GM19240 (cell line): ENCODE measurements at regions not wholly inside any gene's neighbourhood (a gene's known extent, or its start where the extent isn't known, plus 50 kb on each side); places are given as distances from the start of the nearest gene placed in this dataset.

Experiments
- DNase-seq: peaks from one replicate; pipeline ENCODE4 v3.0.0; 2011; ENCODE audit warnings: low spot score; ENCODE audit not compliant: insufficient read length

DNA sequence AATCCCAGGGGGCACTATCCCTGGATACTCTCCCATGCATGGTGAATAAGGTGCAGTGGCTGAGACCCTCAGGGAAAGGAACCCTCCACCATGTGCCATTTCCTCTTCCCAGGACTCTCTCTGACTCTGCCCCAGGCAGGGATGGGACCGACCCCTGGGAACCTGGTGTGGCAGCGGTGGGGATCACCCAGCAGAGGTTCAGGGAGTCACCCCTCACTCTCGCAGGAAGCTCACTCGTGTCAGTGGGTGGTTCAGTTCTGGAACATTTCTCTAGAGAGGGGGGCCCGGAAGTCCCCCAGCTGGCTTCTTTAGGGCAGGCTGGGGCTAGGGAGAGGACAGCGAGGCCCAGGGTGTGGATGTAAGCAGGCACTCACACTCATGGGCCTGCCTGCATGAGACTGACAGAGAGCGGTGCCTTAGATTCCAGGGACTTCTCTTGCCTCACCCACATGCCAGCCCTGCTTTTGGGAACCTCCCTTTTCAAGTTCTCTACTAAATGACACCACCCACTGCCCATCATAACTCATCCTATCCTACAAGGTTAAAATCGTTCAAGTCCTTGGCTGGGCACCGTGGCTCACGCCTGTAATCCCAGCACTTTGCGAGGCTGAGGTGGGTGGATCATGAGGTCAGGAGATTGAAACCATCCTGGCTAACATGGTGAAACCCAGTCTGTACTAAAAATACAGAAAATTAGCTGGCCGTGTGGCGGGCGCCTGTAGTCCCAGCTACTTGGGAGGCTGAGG is 109.7 kb upstream of the SDK2 start:
- DNase-seq = no peak

DNA sequence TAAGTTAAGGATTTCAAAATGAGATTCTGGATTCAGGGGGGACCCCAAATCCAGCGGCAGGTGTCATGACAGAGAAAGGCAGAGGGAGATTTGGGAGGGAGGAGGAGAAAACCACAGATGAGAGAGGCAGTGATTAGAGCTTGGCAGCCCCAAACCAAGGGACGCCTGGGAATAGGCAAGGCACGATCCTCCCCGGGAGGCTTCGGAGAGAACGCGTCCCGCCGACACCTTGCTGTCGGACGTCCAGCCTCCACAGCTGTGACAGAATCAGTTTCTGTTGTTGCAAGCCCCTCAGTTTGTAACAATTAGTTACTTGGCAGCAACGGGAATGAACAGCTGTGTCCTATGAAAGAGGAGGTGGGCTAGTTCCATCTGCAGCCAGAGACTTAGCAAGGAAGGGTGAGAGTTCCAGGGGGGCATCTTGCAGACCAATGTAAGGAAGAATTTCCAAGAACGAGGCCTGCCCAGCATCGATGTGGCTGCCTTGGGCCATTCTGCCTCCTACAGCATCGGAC is 110.7 kb upstream of the SDK2 start:
- no peak for DNase-seq

DNA sequence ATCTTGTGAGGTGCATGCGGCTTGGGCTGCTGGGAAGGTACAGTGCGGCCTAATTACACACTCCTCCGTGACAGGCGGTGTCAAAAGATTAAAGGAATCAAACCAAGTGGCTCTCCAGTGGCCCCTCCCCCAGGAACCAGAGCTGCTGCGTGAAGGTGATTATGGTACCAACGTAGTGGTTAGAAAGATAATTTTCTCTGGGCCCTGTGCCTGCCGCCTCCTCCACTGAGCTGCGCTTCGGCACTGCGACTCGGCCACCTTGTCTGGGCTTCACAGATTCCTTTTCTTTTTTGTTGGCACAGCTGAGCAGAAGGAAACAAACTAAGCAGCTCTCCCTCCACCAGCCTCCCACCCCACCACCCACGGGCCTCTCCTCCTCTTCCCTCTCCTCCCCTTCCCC is 113.2 kb upstream of the SDK2 start:
- no peak for DNase-seq

DNA sequence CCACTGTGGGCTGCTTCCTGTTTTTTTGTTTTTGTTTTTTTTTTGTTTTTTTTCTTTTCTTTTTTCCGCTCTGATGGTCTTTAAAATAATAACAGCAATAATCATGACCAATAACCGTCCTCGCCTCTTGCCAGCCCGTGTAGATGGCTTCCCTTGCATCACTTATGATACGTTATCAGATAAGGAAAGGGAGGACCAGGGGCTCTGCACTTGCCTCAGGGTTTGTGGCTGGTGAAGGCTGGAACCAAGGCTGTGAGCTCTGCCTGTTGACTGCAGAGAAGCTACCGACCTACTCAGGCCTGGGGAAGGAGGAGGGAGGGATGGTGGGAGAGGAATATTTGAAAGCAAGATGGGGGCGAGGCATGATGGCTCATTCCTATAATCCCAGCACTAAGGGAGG is 114.0 kb upstream of the SDK2 start:
- DNase-seq = no peak

DNA sequence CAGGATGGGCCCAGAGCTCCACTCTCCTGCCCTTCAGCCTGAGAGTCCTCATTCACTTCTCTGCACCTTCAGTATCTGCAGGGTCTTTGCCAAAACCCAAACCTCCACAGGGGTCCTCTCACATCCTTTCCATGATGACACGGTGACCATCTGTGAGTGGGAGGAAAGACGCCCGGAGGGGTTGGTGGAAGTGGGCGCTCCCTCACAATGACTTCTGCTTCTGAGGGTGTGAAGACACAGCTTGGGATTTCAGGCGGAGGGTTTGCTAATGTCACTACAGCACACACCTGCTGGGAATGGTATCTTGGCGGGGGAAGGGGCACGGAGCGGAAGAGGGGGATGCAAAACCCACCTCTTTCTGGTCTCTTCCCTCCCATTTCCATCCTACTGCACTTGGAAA is 115.1 kb upstream of the SDK2 start:
- DNase-seq = no peak

DNA sequence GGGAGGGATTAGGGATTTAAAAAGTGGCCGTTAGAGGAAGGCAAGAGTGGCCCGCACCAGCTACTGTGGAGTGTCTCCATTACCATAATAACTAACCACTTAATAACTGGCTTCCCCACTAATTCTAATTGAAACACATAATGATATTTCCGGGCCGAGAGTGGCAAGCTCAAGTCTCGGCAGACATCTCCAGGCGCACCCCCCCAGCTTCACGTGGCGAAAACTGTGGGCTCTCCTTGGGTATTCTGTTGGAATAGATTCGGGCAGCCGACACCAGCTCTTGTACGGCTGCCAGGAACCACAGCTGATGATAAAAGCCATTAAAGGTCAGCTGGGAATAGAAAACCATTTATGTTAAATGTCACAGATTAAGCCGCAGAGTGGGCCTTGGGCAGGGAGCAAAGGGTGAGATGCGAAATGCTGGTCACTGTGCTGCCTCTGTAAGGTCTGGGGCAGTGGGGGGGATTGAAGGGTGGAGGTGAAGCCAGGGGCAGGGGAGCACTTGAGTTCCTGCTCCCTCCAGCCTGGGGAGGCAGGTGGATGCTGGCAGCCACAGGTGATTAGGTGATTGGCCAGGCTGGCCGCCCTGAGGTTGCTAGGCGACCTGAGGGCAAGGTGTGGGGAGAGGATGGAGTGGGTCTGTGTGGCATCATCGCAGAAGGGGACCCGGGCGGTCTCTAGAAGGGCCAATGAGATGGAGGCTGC is 115.6 kb upstream of the SDK2 start:
- no peak for DNase-seq

DNA sequence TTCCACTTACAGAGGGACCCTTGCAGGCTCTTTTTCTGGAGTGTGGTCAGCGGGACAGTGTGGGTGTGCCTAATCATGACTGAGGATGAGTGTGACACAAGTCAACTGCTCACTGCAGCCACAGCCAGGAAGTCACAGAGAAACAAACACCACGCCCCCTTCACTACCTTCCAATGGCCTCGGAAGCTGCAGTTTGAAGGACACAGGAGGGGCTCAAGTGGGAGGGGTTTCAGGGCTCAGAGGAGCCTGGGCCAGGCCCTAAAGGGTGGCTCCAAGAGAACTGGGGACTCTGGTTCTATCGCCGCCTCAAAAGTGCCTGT is 116.2 kb upstream of the SDK2 start:
- no peak for DNase-seq

DNA sequence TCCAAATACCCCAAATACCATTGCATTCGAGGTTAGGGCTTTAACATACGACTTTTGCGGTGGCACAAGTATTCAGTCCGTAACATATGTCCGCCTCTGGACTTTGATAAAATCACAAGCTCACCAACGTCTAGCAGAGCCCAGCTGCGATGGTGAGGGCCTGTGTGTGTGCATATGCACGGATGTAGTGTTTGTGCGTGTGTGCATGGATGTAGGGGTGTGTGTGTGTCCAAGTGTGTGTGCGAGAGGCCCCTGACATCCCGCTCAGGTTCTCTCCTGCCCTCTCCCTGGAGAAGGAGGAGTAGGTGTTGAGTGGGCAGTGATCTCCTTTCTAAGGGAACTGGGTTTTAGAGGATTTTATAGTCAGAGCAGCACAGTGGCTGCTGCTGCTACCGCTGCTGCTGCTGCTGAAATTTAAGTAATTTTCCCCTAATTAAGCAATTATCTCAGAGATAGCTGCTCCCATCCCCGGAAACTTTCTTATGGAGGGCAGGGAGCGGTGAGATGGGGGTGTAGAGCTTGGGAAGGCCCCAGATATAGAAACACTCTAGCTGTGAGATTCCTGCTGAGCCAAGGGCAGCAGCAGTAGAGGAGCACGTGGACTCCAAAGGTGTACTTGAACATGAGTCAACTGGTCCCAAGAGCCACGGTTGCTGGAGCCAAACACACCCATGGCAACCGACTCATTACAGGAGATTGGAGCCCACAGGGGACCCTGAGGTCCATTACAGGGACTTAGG is 121.7 kb upstream of the SDK2 start:
- no peak for DNase-seq

DNA sequence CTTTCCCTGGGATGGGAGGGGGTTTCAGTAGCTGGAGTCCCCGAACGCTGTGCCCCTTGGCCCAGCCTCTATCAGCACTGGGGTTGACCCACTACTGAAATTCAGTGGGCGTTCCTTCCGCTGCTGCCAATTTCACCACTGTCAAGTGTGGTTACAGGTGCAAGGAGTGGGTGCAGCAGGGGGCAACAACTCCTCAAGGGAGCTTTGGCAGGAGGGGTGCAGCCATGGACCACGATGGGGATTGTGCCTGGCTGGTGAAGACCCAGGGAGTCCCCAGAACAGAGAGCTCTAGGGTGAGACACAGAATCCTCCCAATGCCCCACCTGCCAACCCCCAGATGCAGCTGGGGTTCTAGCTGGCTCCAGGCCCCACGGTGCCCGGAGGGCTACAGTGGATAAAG is 123.5 kb upstream of the SDK2 start:
- no peak for DNase-seq

DNA sequence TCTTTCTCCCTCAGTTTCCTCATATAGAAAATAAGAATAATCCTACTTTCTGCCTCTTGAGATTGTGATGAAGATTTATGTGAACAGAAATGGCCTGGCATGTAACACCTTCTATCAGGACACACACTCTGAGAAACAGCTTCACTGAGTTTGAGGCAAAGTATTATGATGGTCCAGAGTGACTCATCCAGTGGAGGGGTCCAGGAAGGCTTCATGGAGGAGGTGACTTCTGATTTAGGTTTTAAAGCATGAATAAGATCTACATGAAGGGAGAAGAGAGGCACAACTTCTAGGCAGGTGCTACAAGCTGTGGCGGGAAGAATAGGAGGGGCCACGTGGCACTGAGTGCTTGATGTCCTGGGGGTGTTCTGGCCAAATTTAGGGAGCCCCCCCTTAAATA is 124.4 kb upstream of the SDK2 start:
- DNase-seq = no peak

DNA sequence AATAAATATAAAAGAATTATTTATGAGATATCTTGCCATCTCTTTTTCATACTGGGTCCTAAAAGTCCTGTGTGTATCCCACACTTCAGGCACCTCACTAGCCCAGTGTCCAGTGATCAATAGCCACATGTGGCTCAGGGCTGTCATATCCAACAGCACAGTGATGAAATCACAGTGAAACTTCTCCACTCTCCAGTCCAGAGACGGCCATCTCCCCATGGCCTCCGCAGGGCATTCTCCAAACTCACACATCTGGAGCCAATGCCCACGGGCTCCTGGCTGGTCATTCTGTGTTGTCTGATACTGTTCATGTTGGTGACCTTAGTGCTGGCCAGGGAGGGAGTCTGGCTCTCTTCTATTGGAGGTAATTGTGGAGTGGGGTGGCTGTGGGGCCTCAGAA is 125.2 kb upstream of the SDK2 start:
- DNase-seq = no peak

DNA sequence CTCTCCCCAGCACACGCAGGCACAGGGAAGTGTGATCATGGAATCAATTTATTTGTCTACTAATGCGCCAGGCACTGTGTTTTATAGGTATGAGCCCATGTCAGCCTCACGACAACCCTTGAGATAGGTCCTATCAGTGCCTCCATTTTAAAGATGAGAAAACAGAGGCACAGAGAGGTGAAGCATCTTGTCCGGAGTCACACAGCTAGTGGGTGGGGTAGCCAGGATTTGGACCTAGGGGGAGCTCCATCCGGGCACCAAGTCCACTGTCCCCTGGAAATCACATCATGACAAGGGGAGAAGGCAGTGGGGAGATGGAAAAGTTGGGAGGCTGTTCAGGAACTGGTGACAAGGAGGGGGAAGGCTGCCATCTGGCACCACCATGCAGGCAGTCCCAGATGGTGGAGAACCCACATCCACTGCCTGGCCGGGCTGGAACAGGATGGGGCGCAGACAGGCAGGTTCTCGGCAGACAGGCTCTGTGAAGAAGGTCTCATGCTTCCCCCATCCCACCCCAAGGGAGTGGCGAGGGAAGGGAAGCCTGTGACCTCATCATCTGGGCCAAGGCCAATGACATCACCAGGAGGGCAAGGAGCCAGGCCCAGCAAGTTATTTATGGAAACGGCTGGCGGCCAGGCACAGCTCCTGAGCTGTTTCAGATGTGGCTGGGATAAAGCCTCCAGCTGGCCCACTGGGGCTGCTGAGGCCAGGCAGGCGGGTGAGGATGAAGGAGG is 126.0 kb upstream of the SDK2 start:
- no peak for DNase-seq

DNA sequence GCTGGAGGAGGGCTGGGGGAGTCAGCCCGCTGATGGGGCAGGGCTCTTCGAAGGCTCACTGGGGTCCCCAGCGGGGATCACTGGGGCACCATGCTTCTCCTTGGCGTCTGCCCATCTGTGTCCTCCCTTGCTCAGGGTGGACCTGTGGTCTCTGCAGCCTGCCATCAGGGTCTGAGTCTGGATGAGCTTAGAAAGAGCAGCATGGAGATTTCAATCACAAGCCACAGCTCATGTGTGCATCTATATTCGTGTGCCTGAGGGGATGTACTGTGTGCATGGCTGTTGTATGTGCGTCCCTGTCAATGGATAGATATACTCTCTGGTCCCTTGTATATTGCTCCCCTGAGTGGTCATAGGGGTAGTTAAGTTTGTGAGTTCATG is 126.6 kb upstream of the SDK2 start:
- no peak for DNase-seq

DNA sequence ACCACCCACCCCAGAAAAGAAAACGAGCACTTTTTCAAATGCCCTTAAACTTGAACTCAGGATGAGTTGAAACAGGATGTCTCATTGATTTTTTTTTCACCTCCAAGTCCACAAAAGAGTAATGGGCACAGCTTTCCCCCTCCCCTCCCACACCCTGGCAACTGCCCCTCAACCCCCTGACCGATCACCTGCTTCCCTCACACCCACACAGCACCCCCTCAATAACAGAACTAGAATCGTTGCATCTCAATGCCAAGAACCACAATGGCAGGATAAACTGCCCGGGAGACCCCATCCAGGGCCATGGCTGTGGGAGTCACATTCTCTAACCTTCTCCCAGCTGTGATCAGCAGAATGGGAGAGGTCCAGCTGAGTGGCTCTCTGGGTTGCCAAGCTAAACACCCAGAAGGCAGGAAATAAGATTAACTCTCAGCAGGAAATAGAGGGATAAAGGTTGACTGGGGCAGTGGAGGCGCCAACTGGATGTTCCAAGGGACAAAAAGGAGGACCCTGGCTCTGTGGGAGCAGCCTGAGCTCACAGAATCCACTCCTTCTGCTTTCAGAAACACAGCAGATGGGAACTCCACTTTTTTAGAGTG is 128.0 kb upstream of the SDK2 start:
- DNase-seq = no peak

DNA sequence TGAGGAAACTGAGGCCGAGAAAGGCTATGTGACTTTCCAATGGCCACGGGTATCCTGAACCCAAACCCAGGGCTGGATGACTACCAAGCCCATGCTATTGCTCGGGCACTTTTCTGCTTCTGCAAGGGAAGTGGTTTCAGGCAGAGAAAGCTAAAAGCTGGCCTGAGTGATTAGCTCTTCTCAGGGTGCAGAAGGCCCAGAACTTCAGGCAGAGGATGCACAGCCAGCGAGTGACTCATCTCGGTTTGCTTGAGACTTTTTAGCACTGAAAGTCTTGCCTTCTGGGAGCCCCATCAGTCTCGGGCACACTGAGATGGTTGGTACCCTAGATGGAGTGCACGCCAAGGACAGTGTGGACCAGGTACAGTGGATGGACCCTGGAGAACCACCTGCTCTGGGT is 129.5 kb upstream of the SDK2 start:
- no peak for DNase-seq

DNA sequence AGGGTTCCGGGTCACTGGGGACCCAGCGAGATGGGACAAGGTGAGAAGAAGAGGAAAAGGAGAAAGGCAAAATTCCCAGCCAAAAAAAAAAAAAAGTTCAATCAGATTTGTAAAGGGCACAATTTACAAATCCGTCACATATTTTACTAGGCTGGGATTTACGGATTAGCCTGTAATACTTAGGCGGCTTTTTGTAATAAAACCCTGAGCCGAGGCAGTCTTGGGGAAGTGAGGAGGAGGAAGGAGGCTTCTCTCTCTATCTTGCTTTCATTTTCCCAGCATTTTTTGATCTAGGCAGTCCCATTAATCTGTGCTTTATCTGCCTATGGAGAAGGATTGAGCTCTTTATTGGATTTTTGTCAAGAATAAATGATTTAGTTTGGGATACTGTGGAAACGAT is 130.6 kb upstream of the SDK2 start:
- DNase-seq = no peak

DNA sequence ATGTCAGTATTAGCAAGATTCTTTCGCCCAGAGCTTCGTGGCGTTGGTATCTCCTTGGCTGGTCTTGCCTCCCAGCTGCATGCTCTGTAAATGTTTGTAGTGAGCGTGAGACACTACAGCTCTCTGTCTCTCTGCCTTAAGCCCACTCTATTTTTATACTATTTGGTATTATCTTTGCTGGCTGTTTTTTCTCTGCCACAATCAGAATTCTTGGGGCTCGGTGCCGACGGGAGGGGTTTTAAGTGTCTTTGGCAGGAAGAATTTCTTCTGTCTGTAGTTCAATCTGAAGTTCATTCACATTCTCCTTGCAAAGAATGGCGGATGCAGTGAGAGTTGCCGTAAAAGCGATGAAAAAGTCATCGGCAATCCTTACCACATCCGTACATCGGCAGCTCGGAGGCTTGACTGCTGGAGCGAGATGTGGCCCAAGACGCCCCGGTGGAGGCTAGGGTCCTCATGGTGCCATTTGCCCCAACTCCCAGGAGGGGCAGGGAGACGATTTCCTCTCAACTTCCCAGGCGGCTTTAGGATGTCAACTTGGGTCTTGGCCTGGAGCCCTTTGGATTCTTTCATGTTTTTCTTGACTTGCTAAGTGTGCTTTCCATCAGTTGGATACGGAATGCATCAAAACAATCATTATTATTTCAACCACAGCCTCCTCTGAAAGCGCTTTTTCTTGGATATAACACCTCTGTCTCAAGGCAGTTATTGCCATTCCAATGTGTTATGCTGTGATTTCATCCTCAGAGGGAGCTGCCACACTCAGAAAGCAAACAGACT is 132.3 kb upstream of the SDK2 start:
- no peak for DNase-seq

DNA sequence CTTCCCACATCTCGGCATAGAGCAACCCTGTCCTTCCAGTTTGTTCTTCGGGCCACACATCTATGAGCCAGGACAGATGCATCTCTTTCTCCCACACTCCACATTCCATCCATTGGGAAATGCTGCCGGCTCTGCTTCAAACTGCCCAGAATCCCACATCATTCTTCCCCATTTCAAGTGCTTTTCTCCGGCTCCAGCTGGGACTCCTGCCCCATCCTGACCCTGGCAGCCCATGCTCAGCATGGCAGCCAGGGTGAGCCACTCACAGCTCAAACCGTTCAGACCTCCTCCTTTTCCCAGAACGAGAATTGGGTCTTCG is 132.8 kb upstream of the SDK2 start:
- DNase-seq = no peak

DNA sequence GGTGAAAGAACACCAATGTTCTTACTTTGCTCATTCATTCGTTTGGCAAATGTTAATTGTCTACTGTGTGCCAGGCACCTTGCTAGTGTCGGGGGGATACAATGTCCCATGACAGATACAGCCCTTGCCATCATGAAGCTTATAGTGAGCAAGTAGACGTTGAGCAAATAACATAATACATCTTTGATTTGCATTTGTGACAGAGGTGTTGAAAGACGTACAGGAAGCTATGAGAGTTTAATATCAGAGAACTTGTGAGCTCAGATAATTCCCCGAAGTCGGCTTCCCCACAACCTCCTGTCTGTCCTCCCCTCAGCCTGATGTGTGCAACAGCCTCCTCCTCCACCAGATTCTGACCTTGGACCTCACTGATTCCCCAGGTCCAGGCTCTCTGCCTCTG is 138.0 kb upstream of the SDK2 start:
- DNase-seq = no peak

DNA sequence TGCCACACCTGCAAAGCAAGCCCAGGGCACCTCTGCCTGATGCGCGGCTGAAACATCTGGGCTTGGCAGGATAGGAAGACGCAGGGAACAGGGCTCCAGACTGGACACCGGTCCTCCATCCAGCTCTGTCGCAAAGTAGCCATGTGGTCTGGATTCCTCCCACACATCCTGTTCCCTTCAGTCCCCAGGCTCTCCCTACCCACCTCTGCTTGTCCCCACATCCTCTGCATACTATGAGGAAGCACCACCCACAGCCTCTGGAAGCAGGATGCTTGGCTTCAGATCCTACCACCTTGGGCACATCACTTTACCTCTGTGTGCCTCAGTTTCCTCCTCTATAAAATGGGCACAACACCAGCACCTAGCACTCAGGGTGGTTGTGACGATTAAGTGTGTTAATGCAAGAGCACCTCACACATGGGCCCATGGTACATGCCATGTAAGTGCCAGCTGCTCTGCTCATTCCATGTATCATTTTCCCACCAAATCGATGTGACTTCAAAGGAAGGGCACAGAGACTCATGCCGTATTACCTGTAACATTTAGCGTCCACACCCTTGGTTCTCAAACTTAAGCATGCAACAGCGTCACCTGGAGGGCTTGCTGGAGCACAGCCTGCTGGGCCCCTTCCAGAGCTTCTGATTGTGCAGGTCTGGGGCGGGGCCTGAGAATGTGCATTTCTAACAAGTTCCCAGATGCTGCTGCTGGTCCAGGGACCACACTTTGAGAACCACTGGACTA is 138.6 kb upstream of the SDK2 start:
- DNase-seq = no peak
